HG03097 (cell line): ENCODE measurements at regions not wholly inside any gene's neighbourhood (a gene's known extent, or its start where the extent isn't known, plus 50 kb on each side); places are given as distances from the start of the nearest gene placed in this dataset.

Experiments
- ATAC-seq: cut with Tn5 transposase; IDR thresholded peaks from one replicate; pipeline ENCODE4 v1.9.1; 2021; ENCODE audit not compliant: unreplicated experiment, low FRiP score

DNA sequence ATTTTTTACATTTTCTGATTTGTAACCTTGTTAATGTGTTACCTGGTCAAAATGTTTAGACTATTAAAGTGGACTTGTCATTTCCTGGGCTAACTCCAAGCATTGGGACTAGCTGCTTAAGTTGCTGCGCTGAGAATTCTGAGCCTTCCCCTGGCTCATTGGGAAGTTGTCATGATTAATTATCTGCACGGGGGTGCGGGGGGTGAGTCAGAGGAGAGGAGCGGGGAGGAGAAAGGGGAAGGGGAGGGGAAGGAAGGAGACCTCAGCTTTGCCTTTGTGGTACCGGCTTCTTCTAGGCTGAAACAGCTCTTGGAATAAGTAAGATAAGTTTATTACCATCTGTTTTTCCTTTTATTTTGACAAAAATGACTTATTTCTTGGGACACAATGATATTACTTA is 52.9 kb upstream of the APCDD1 start:
- no peak for ATAC-seq

DNA sequence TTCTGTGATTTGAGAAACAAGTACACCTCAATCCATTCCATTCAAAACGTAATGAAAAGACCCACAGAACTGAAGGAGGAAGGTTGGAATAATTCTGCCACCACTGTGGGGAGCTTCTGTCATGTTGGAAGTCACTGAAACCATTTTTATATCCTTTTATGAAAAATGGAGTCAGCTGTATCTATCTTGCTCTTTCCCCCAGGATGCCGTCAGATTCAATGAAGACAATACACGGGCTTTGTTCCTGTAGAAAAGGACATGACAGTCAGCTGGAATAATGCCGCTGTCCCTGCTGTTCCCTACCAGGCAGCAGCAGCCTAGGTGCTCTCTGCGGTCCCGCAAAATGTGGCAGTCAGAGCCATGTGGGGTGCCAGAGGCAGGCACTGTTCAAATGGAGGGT is 52.5 kb upstream of the APCDD1 start:
- no peak for ATAC-seq

DNA sequence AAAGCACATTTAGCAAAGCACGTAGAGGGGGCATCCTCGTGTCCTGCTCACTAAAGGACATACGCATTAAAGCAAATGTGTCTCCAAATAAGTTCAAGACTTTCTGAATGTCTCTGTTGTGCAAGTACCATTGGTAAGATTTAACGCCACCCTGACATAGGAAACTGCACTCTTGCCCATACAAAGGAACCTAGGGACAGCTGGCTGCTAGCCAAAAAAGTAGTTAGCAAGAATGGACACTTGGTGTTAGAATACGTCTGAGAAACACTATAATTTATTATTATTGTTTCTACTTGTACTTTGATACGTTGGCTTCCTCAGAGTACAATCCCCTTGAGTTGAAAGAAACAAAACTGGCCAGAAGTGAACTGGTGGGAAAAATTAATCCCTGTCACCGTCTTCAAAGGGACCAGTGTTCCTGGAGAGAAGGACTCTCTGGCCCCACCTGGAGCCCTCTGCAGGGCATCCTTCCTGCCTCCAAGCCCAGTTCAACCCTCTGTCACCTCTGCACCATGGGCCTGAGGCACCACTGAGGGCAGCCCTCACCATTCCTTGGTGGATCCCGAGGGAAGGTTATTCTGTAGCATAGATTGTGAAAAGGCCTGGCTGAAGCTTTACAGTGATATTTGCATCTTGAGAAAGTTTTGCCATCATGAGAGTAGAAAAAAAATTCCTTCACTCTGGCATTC is 51.4 kb upstream of the APCDD1 start:
- ATAC-seq, result no peak

DNA sequence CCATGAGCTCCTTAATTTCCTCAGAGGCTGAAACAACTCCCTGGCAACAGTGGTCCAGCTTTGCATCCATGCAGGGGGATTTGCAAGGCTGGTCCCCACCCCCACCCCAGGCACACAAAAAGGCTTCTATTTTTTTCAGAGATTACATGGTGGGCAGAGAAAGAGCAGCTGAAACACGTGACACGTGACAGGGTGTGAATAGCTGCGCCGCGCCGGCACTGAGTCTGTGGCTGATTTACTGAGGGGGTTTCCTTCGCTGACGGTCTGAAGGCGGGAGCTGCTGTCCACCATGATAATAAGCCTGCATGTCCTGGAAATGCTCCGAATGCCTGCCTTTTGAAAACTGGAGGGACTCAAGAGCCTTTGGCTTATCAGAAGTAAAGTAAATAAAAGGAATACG is 50.7 kb upstream of the APCDD1 start:
- ATAC-seq, result no peak

DNA sequence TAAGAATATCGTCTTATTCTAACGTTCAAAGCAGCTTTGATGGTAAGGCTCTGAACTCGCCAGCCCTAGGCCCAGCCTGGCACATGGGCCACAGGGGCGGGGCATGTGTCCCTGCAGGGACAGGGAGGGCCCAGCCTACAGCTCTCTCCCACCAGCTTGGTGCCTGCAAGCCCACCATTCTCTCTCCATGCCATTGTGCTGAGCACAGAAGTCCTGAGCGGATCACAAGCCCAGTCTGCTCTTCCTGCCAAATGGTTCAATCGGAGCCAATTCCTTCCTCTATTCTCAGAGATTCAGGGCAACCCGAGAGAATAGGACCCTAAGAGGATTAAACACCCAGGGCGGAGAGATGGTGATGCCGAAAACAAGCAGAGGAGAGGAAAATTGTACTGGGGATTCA is 50.3 kb upstream of the APCDD1 start:
- ATAC-seq, result no peak
